ENCODE measurements at regions not wholly inside any gene's neighbourhood (a gene's known extent, or its start where the extent isn't known, plus 50 kb on each side); places are given as distances from the start of the nearest gene placed in this dataset.
"Not testable (repeated sequence)": the region's sequence is repeated elsewhere in the genome, so short reads cannot be mapped to it uniquely, and the experiment has no call there.

DNA sequence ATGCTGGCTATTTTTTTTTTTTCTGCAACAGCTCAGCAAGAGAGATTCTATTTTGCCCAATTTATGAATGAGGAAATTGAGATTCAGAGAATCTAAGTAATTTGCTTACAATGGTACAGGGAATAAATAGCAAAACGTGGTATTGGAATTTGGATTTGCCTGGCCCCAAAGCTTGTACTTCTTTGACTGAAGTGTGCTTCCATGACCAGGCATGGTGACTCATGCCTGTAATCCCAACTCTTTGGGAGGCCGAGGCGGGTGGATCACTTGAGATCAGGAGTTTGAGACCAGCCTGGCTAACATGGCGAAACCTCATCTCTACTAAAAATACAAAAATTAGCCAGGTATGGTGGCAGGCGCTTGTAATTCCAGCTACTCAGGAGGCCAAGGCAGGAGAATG, 591.1 kb downstream of the CSNK1G3 start:
- TF ChIP-seq POLR2A, POLR2AphosphoS5 (IDR thresholded peaks at IDR 0.05): not testable (repeated sequence)
- TF ChIP-seq, protein P1, sequence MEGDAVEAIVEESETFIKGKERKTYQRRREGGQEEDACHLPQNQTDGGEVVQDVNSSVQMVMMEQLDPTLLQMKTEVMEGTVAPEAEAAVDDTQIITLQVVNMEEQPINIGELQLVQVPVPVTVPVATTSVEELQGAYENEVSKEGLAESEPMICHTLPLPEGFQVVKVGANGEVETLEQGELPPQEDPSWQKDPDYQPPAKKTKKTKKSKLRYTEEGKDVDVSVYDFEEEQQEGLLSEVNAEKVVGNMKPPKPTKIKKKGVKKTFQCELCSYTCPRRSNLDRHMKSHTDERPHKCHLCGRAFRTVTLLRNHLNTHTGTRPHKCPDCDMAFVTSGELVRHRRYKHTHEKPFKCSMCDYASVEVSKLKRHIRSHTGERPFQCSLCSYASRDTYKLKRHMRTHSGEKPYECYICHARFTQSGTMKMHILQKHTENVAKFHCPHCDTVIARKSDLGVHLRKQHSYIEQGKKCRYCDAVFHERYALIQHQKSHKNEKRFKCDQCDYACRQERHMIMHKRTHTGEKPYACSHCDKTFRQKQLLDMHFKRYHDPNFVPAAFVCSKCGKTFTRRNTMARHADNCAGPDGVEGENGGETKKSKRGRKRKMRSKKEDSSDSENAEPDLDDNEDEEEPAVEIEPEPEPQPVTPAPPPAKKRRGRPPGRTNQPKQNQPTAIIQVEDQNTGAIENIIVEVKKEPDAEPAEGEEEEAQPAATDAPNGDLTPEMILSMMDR (IDR thresholded peaks at IDR 0.05 in 8 of 11, conservative IDR thresholded peaks at IDR 0.05 in 3 of 11): not testable (repeated sequence)

Data from spleen (tissue), 7 donors.